Osteoblast (primary cell): ENCODE measurements at regions not wholly inside any gene's neighbourhood (a gene's known extent, or its start where the extent isn't known, plus 50 kb on each side); places are given as distances from the start of the nearest gene placed in this dataset.

Source experiments
- DNase-seq: peaks from one replicate; pipeline ENCODE4 v3.0.0; 2011; ENCODE audit warnings: low spot score, mixed read lengths; ENCODE audit not compliant: insufficient read length; ENCODE audit errors: missing footprints
- H2AFZ ChIP-seq: 2 replicates; pipeline ENCODE4 v1.6.0; 2011; ENCODE audit warnings: mild to moderate bottlenecking, low read length
- H3K27ac ChIP-seq: 2 replicates; pipeline ENCODE4 v1.5.1; 2011; ENCODE audit warnings: mild to moderate bottlenecking, low read depth, low read length, moderate library complexity
- H3K27me3 ChIP-seq: 2 replicates; pipeline ENCODE4 v1.6.0; 2012; ENCODE audit warnings: mild to moderate bottlenecking, control low read depth, inconsistent platforms, low read length, moderate library complexity; ENCODE audit not compliant: insufficient read depth
- H3K36me3 ChIP-seq: 2 replicates; pipeline ENCODE4 v1.5.1; 2011; ENCODE audit warnings: mild to moderate bottlenecking, low read length, control low read depth, moderate library complexity; ENCODE audit not compliant: insufficient read depth
- H3K4me1 ChIP-seq: 2 replicates; pipeline ENCODE4 v1.5.1; 2011; ENCODE audit warnings: mild to moderate bottlenecking, low read length, control low read depth, moderate library complexity; ENCODE audit not compliant: insufficient read depth
- H3K4me2 ChIP-seq: 2 replicates; pipeline ENCODE4 v1.6.0; 2011; ENCODE audit warnings: mild to moderate bottlenecking, low read length; ENCODE audit not compliant: insufficient read depth
- H3K4me3 ChIP-seq: fragments of 200-600 bp; sonication (generic); 3 replicates; pipeline ENCODE4 v1.5.1; 2012; ENCODE audit warnings: mild to moderate bottlenecking, low read length, inconsistent platforms; ENCODE audit not compliant: insufficient read depth
- H3K79me2 ChIP-seq: 2 replicates; pipeline ENCODE4 v1.6.0; 2012; ENCODE audit warnings: mild to moderate bottlenecking, low read length, control low read depth, inconsistent platforms; ENCODE audit not compliant: insufficient read depth
- H3K9me3 ChIP-seq: 2 replicates; pipeline ENCODE4 v1.5.1; 2011; ENCODE audit warnings: low read depth, low read length, control low read depth
- H4K20me1 ChIP-seq: 2 replicates; pipeline ENCODE4 v1.6.0; 2012; ENCODE audit warnings: mild to moderate bottlenecking, low read length, control low read depth; ENCODE audit not compliant: insufficient read depth
- TF ChIP-seq, protein P1 (sequence below): IDR thresholded peaks from 2 replicates; pipeline ENCODE4 v1.5.1; 2011; ENCODE audit warnings: mild to moderate bottlenecking, low read depth, low read length, moderate library complexity; ENCODE audit errors: extremely low read depth

DNA sequence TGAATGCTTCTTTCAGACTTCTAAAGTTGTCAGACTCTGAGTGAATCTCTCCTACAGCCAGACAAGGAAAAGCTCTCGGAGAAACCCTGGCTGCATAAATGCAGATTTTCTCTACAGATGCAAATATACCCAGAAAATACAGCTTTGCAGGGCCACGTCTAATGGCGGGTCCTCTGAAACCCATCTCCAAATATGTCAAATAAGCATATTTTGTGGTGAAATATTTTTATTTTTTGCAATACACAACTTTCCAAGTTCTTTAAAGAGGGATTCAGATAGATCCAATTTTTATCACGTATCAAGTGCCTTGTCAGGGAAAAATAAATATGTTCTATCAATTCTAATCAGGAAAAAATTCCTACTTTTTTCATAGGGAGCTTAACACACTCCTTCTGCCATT is 229.4 kb downstream of the SI start:
- H4K20me1 ChIP-seq = no peaks in the 10 kb centered on the region
- no peak for DNase-seq
- no peaks in the 10 kb centered on the region for H3K79me2 ChIP-seq
- no peak overlapping the region for H2AFZ ChIP-seq
- no peak overlapping the region for H3K27ac ChIP-seq
- peaks cover 2% of the 10 kb centered on the region for H3K9me3 ChIP-seq
- TF ChIP-seq, protein P1, sequence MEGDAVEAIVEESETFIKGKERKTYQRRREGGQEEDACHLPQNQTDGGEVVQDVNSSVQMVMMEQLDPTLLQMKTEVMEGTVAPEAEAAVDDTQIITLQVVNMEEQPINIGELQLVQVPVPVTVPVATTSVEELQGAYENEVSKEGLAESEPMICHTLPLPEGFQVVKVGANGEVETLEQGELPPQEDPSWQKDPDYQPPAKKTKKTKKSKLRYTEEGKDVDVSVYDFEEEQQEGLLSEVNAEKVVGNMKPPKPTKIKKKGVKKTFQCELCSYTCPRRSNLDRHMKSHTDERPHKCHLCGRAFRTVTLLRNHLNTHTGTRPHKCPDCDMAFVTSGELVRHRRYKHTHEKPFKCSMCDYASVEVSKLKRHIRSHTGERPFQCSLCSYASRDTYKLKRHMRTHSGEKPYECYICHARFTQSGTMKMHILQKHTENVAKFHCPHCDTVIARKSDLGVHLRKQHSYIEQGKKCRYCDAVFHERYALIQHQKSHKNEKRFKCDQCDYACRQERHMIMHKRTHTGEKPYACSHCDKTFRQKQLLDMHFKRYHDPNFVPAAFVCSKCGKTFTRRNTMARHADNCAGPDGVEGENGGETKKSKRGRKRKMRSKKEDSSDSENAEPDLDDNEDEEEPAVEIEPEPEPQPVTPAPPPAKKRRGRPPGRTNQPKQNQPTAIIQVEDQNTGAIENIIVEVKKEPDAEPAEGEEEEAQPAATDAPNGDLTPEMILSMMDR = no peak
- H3K27me3 ChIP-seq = no peaks in the 10 kb centered on the region
- H3K4me1 ChIP-seq = no peaks in the 10 kb centered on the region
- no peak overlapping the region for H3K4me2 ChIP-seq
- H3K4me3 ChIP-seq = no peak overlapping the region
- no peaks in the 10 kb centered on the region for H3K36me3 ChIP-seq

DNA sequence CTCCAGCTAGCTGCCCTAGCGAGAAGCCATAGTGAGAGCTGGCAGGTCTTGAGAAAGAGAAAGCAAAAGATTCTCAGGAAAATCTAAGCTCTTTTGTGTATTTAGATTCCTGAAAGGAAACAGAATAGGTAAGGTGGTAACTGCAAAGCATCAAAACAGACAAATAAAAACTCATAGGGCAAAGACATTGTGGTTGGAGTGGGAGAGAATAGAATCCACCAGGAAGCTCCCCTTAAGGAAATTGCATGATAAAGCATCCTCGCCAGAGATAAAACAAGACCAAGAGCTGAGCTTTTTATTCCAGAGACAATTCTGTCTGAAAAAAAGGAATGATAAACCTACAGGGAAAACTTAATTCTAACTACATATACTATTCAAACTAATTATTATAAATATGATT is 232.6 kb downstream of the SI start:
- Histone ChIP-seq H3K4me2 (no peak overlapping the region), H3K79me2 (no peaks in the 10 kb centered on the region), H3K27ac (no peak overlapping the region), H3K9me3 (peaks cover 2% of the 10 kb centered on the region), H4K20me1 (no peaks in the 10 kb centered on the region), H3K36me3 (no peaks in the 10 kb centered on the region), H2AFZ (no peak overlapping the region), H3K4me3 (no peak overlapping the region), H3K27me3 (no peaks in the 10 kb centered on the region), H3K4me1 (no peaks in the 10 kb centered on the region)
- no peak for DNase-seq
- TF ChIP-seq, protein P1 = no peak

DNA sequence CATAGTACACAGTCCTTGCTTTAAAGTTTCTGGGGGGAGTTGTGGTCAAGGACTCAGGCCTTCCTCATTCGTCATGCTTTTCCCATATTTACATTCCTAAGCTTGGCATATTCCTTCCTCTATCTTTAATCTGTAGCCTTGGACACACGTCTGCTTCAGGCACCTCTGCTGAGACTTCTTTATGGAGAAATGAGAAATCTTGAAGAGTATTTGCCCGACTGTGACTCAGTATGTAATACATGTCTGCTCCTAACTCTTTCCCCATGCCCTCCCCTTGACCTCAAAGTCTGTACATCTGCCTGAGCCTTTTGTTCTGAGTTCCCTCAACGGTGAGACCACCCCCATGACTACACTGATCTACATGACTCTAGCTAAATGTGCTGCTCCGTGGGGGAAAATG is 246.1 kb downstream of the SI start:
- H3K36me3 ChIP-seq = no peaks in the 10 kb centered on the region
- no peaks in the 10 kb centered on the region for H3K27me3 ChIP-seq
- H3K27ac ChIP-seq = no peak overlapping the region
- H3K4me3 ChIP-seq = no peak overlapping the region
- peaks cover 2% of the 10 kb centered on the region for H3K9me3 ChIP-seq
- no peaks in the 10 kb centered on the region for H3K79me2 ChIP-seq
- H4K20me1 ChIP-seq = no peaks in the 10 kb centered on the region
- TF ChIP-seq, protein P1 = no peak
- DNase-seq = no peak
- no peaks in the 10 kb centered on the region for H3K4me1 ChIP-seq
- no peak overlapping the region for H2AFZ ChIP-seq
- no peak overlapping the region for H3K4me2 ChIP-seq

DNA sequence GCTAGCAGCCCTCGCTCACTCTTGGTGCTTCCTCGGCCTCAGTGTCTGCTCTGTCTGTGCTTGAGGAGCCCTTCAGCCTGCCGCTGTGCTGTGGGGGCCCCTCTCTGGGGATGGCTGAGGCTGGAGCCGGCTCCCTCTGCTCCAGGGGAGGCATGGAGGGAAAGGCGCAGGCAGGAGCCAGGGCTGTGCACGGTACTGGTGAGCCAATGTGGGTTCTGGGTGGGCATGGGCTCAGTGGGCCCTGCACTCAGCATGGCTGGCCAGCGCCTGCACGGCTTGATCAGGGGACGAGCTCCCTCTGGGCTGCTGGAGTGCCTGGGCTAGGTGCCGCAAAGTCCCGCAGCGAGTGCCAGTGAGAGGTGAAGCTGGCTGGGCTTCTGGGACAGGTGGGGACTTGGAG is 260.0 kb downstream of the SI start:
- Histone ChIP-seq H4K20me1 (no peaks in the 10 kb centered on the region), H3K4me3 (no peak overlapping the region), H3K27me3 (no peaks in the 10 kb centered on the region), H2AFZ (no peak overlapping the region), H3K9me3 (no peaks in the 10 kb centered on the region), H3K4me1 (no peaks in the 10 kb centered on the region), H3K79me2 (no peaks in the 10 kb centered on the region), H3K36me3 (no peaks in the 10 kb centered on the region), H3K27ac (no peak overlapping the region), H3K4me2 (no peak overlapping the region)
- TF ChIP-seq, protein P1 = no peak
- no peak for DNase-seq
